ENCODE measurements at regions not wholly inside any gene's neighbourhood (a gene's known extent, or its start where the extent isn't known, plus 50 kb on each side); places are given as distances from the start of the nearest gene placed in this dataset.

DNA sequence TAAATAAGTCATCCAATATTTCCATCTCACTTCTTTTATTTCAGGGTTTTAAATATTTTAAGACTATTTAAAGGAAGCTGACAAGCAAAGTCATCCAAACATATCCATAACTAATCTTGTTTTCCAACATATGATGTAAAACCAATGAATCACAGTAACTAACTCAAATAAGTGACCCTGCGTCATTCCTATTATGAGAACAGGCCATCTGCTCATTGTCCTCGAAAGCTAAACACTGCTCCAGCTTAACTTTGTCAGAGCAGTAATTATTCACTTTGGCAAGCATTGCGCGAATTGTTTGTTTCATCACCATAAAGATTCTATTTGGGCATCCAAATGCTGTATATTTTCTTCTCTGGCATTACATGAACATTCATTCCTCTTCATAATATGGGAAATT is 99.1 kb downstream of the CAPZA3 start:
- no peak for TF ChIP-seq HDGF (IDR thresholded peaks at IDR 0.05; ENCODE audit: borderline replicate concordance)
- no peak for TF ChIP-seq FOXA1 (IDR thresholded peaks at IDR 0.05)
- TF ChIP-seq FOXK2 (IDR thresholded peaks at IDR 0.05), result no peak

All from HEK293T (cell line).